ENCODE measurements at regions not wholly inside any gene's neighbourhood (a gene's known extent, or its start where the extent isn't known, plus 50 kb on each side); places are given as distances from the start of the nearest gene placed in this dataset.
"Not testable (repeated sequence)": the region's sequence is repeated elsewhere in the genome, so short reads cannot be mapped to it uniquely, and the experiment has no call there.

GRCh38 chr14:105761842-105762241, 235.5 kb downstream of the TMEM121 start:
- Histone ChIP-seq H3K36me3 (no peaks in the 10 kb centered on the region), H3K9me3 (no peaks in the 10 kb centered on the region), H3K27me3 (replicated peaks; ENCODE audit: insufficient read depth) (no peaks in the 10 kb centered on the region), H3K27ac (no peak overlapping the region), H3K4me3 (no peak overlapping the region), H3K4me1 (ENCODE audit: control insufficient read depth in 1 of 2, low read depth in 2 of 2) (no peaks in the 10 kb centered on the region)
- DNase-seq (ENCODE audit: low spot score) (no peak), ATAC-seq (ENCODE audit: insufficient number of reproducible peaks, low FRiP score, low read depth) (no peak)
- no peak for TF ChIP-seq CTCF (IDR thresholded peaks at IDR 0.05)

GRCh38 chr14:105762262-105762661, 235.9 kb downstream of the TMEM121 start:
- H3K36me3 ChIP-seq; H3K27ac ChIP-seq; H3K9me3 ChIP-seq; ATAC-seq (ENCODE audit: insufficient number of reproducible peaks, low FRiP score, low read depth); H3K4me3 ChIP-seq; H3K4me1 ChIP-seq (ENCODE audit: control insufficient read depth in 1 of 2, low read depth in 2 of 2); H3K27me3 ChIP-seq (replicated peaks; ENCODE audit: insufficient read depth); DNase-seq (ENCODE audit: low spot score): not testable (repeated sequence)

- DNase-seq (ENCODE audit: low spot score); H3K4me1 ChIP-seq (ENCODE audit: control insufficient read depth in 1 of 2, low read depth in 2 of 2); H3K4me3 ChIP-seq; ATAC-seq (ENCODE audit: insufficient number of reproducible peaks, low FRiP score, low read depth); H3K27ac ChIP-seq; H3K36me3 ChIP-seq; H3K9me3 ChIP-seq; H3K27me3 ChIP-seq (replicated peaks; ENCODE audit: insufficient read depth): not testable (repeated sequence)
These were observed 238.0 kb downstream of the TMEM121 start for GRCh38 chr14:105764254-105764901.

- H3K36me3 ChIP-seq; H3K27me3 ChIP-seq (replicated peaks; ENCODE audit: insufficient read depth); H3K4me1 ChIP-seq (ENCODE audit: control insufficient read depth in 1 of 2, low read depth in 2 of 2); ATAC-seq (ENCODE audit: insufficient number of reproducible peaks, low FRiP score, low read depth); H3K4me3 ChIP-seq; DNase-seq (ENCODE audit: low spot score); H3K9me3 ChIP-seq; H3K27ac ChIP-seq: not testable (repeated sequence)
These were observed 238.9 kb downstream of the TMEM121 start for GRCh38 chr14:105765072-105765825.

GRCh38 chr14:105765893-105766614, 239.7 kb downstream of the TMEM121 start:
- Histone ChIP-seq H3K9me3 (no peaks in the 10 kb centered on the region), H3K4me3 (no peak overlapping the region), H3K27me3 (replicated peaks; ENCODE audit: insufficient read depth) (no peaks in the 10 kb centered on the region), H3K27ac (no peak overlapping the region), H3K36me3 (no peaks in the 10 kb centered on the region), H3K4me1 (ENCODE audit: control insufficient read depth in 1 of 2, low read depth in 2 of 2) (no peaks in the 10 kb centered on the region)
- DNase-seq (ENCODE audit: low spot score) (no peak), ATAC-seq (ENCODE audit: insufficient number of reproducible peaks, low FRiP score, low read depth) (no peak)
- no peak for TF ChIP-seq CTCF (IDR thresholded peaks at IDR 0.05)

- Histone ChIP-seq H3K27me3 (replicated peaks; ENCODE audit: insufficient read depth) (no peaks in the 10 kb centered on the region), H3K4me3 (no peak overlapping the region), H3K36me3 (no peaks in the 10 kb centered on the region), H3K27ac (no peak overlapping the region), H3K9me3 (no peaks in the 10 kb centered on the region), H3K4me1 (ENCODE audit: control insufficient read depth in 1 of 2, low read depth in 2 of 2) (no peaks in the 10 kb centered on the region)
- TF ChIP-seq CTCF (IDR thresholded peaks at IDR 0.05), result no peak
- DNase-seq (ENCODE audit: low spot score), result no peak
- ATAC-seq (ENCODE audit: insufficient number of reproducible peaks, low FRiP score, low read depth), result no peak
These were observed 240.9 kb downstream of the TMEM121 start for GRCh38 chr14:105767315-105767714.

- not testable (repeated sequence) for H3K4me1 ChIP-seq (ENCODE audit: control insufficient read depth in 1 of 2, low read depth in 2 of 2); ATAC-seq (ENCODE audit: insufficient number of reproducible peaks, low FRiP score, low read depth); H3K27ac ChIP-seq; H3K27me3 ChIP-seq (replicated peaks; ENCODE audit: insufficient read depth); H3K36me3 ChIP-seq; H3K9me3 ChIP-seq; H3K4me3 ChIP-seq; DNase-seq (ENCODE audit: low spot score)
These were observed 241.7 kb downstream of the TMEM121 start for GRCh38 chr14:105768039-105768438.

- not testable (repeated sequence) for H3K36me3 ChIP-seq
These were observed 242.8 kb downstream of the TMEM121 start for GRCh38 chr14:105769061-105769730.

GRCh38 chr14:105770619-105771216, 244.3 kb downstream of the TMEM121 start:
- H3K27ac ChIP-seq; H3K4me1 ChIP-seq (ENCODE audit: control insufficient read depth in 1 of 2, low read depth in 2 of 2); H3K4me3 ChIP-seq; H3K36me3 ChIP-seq; DNase-seq (ENCODE audit: low spot score); ATAC-seq (ENCODE audit: insufficient number of reproducible peaks, low FRiP score, low read depth); H3K9me3 ChIP-seq; H3K27me3 ChIP-seq (replicated peaks; ENCODE audit: insufficient read depth): not testable (repeated sequence)

More at GRCh38 chr14:105769061-105769730, 242.8 kb downstream of the TMEM121 start:
- not testable (repeated sequence) for H3K4me1 ChIP-seq (ENCODE audit: control insufficient read depth in 1 of 2, low read depth in 2 of 2); H3K27me3 ChIP-seq (replicated peaks; ENCODE audit: insufficient read depth); ATAC-seq (ENCODE audit: insufficient number of reproducible peaks, low FRiP score, low read depth); H3K9me3 ChIP-seq; H3K27ac ChIP-seq; H3K4me3 ChIP-seq; DNase-seq (ENCODE audit: low spot score)
